HG03066 (cell line): ENCODE measurements at regions not wholly inside any gene's neighbourhood (a gene's known extent, or its start where the extent isn't known, plus 50 kb on each side); places are given as distances from the start of the nearest gene placed in this dataset.

Experiments
- ATAC-seq: cut with Tn5 transposase; IDR thresholded peaks from one replicate; pipeline ENCODE4 v1.9.1; 2021; ENCODE audit warnings: low read depth; ENCODE audit not compliant: unreplicated experiment

- no peak for ATAC-seq
These were observed 226.6 kb downstream of the MTX2 start for GRCh38 chr2:176495826-176496225.

- no peak for ATAC-seq
These were observed 227.5 kb downstream of the MTX2 start for GRCh38 chr2:176496761-176497160.

GRCh38 chr2:176500901-176501300, 231.7 kb downstream of the MTX2 start:
- no peak for ATAC-seq

- ATAC-seq: no peak
These were observed 232.4 kb downstream of the MTX2 start for GRCh38 chr2:176501617-176502016.

- ATAC-seq: no peak
These were observed 233.4 kb downstream of the MTX2 start for GRCh38 chr2:176502619-176503018.

GRCh38 chr2:176503776-176504175, 234.5 kb downstream of the MTX2 start:
- ATAC-seq: no peak

GRCh38 chr2:176504440-176504839, 235.2 kb downstream of the MTX2 start:
- ATAC-seq: no peak

- ATAC-seq: no peak
These were observed 238.5 kb downstream of the MTX2 start for GRCh38 chr2:176507786-176508185.

- ATAC-seq: no peak
These were observed 239.1 kb downstream of the MTX2 start for GRCh38 chr2:176508374-176508773.

GRCh38 chr2:176508984-176509740, 239.9 kb downstream of the MTX2 start:
- peak; percentile 80 for ATAC-seq

- no peak for ATAC-seq
These were observed 245.0 kb downstream of the MTX2 start for GRCh38 chr2:176514276-176514675.

- no peak for ATAC-seq
These were observed 245.7 kb downstream of the MTX2 start for GRCh38 chr2:176514805-176515500.

- no peak for ATAC-seq
These were observed 246.9 kb downstream of the MTX2 start for GRCh38 chr2:176516051-176516602.

- ATAC-seq: no peak
These were observed 249.6 kb downstream of the MTX2 start for GRCh38 chr2:176518823-176519222.

- no peak for ATAC-seq
These were observed 252.8 kb downstream of the MTX2 start for GRCh38 chr2:176521878-176522670.

GRCh38 chr2:176525086-176525485, 255.8 kb downstream of the MTX2 start:
- ATAC-seq: no peak

GRCh38 chr2:176526995-176527901, 258.0 kb downstream of the MTX2 start:
- ATAC-seq: no peak

GRCh38 chr2:176531608-176532007, 262.4 kb downstream of the MTX2 start:
- ATAC-seq: no peak

- ATAC-seq: no peak
These were observed 264.4 kb downstream of the MTX2 start for GRCh38 chr2:176533505-176534193.
